ENCODE measurements at regions not wholly inside any gene's neighbourhood (a gene's known extent, or its start where the extent isn't known, plus 50 kb on each side); places are given as distances from the start of the nearest gene placed in this dataset.
"Not testable (repeated sequence)": the region's sequence is repeated elsewhere in the genome, so short reads cannot be mapped to it uniquely, and the experiment has no call there.

DNA sequence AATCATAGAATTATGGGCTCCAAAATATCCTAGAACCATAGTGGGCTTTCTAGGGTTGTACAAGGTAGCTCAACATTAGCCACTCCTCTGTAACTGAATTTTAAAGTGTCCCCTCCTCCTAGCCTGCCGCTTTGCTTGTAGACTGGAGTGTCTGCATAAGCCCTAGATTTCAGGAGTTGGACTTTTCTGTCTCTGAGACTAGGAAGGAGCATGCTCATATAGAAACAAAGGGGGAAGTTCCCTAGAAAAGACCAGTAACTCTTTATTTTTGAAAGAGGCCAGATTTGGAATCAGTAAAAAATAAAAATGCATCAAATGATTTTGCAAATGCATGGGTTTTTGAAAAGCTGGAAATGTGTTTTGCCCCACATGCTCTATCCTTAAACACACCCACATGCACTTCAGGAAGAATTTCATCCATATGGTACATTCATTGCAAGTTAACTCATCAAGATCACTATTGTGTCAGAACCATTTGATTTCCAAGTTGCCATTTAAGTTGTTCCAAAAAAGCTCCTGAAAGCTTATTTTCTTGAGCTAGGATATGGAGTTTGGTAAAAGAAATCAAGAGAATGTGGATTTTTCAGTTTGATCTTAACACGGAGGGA, 121.0 kb upstream of the NR3C1 start:
- no peak for TF ChIP-seq CTCF (IDR thresholded peaks at IDR 0.05; ENCODE audit: insufficient read depth, low read length, poor library complexity, severe bottlenecking)
- H3K27me3 ChIP-seq (replicated peaks; ENCODE audit: control insufficient read depth, insufficient read depth, low read length) = no peaks in the 10 kb centered on the region
- DNase-seq (ENCODE audit: extremely low read depth, insufficient read length) = no peak
- H3K36me3 ChIP-seq (ENCODE audit: control insufficient read depth, insufficient read depth, low read length) = no peaks in the 10 kb centered on the region
- H3K4me3 ChIP-seq (replicated peaks; ENCODE audit: low read depth, low read length) = no peak overlapping the region

DNA sequence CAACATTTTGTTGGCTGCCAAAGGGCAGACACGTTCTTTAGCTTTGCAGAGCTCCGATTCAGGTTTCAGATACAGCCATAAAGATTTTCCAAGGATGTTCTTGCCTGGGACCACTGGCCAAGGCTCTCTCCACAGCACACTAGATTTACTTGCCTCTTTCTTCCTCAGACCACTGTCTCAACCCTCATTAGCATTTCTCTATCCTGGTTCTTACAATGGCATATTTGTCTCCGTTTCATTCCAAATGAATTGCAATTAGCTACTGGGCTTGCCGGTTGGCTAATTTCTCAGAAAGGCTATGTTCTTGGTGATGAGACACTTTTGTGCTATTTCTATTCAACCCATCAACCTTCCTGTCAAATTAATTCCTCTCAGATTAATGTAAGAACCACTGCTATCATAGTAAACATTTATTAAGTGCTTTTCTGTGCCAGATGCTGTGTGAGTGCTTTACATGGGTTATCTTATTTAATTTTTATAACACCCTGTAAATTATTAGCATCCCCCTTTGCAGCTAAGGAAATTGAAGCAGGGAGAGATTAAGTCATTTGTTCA, 118.4 kb upstream of the NR3C1 start:
- TF ChIP-seq CTCF (IDR thresholded peaks at IDR 0.05; ENCODE audit: insufficient read depth, low read length, poor library complexity, severe bottlenecking) = no peak
- DNase-seq (ENCODE audit: extremely low read depth, insufficient read length) = no peak

DNA sequence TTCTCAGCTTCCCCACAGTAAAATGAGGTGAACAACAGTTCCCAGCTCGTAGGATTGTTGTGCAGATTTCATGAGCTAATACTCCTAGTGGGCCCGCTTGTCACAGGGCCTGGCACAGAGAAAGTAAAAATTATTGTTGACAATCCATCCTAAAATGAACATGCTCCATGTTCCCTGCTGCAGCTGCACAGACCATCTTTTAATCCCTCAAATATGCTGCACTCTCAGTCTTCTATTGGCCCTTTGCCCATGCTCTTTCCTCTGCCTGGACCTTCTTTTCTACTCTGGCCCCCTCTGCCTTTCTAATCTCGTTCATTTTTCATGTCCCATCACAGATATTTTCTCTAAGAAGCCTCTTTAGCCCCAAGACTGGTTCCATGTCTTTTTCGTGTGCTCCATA, 117.7 kb upstream of the NR3C1 start:
- no peaks in the 10 kb centered on the region for H3K36me3 ChIP-seq (ENCODE audit: control insufficient read depth, insufficient read depth, low read length)
- H3K27me3 ChIP-seq (replicated peaks; ENCODE audit: control insufficient read depth, insufficient read depth, low read length) = no peaks in the 10 kb centered on the region
- no peak for TF ChIP-seq CTCF (IDR thresholded peaks at IDR 0.05; ENCODE audit: insufficient read depth, low read length, poor library complexity, severe bottlenecking)
- no peak overlapping the region for H3K4me3 ChIP-seq (replicated peaks; ENCODE audit: low read depth, low read length)
- DNase-seq (ENCODE audit: extremely low read depth, insufficient read length) = no peak

More for the DNA sequence above, 118.4 kb upstream of the NR3C1 start:
- H3K27me3 ChIP-seq (replicated peaks; ENCODE audit: control insufficient read depth, insufficient read depth, low read length) = no peaks in the 10 kb centered on the region
- H3K4me3 ChIP-seq (replicated peaks; ENCODE audit: low read depth, low read length) = no peak overlapping the region
- H3K36me3 ChIP-seq (ENCODE audit: control insufficient read depth, insufficient read depth, low read length) = no peaks in the 10 kb centered on the region

DNA sequence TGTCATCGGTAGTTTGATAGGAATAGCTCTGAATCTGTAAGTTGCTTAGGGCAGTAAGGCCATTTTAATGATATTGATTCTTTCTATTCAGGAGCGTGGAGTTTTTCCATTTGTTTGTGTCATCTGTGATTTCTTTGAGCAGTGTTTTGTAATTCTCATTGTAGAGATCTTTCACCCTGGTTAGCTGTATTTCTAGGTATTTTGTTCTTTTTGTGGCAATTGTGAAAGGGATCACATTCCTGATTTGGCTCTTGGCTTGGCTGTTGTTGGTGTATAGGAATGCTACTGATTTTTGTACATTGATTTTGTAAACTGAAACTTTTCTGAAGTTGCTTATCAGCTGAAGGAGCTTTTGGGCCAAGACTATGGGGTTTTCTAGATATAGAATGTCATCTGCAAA, 115.7 kb upstream of the NR3C1 start:
- not testable (repeated sequence) for H3K27me3 ChIP-seq (replicated peaks; ENCODE audit: control insufficient read depth, insufficient read depth, low read length); H3K4me3 ChIP-seq (replicated peaks; ENCODE audit: low read depth, low read length); H3K36me3 ChIP-seq (ENCODE audit: control insufficient read depth, insufficient read depth, low read length); DNase-seq (ENCODE audit: extremely low read depth, insufficient read length)

DNA sequence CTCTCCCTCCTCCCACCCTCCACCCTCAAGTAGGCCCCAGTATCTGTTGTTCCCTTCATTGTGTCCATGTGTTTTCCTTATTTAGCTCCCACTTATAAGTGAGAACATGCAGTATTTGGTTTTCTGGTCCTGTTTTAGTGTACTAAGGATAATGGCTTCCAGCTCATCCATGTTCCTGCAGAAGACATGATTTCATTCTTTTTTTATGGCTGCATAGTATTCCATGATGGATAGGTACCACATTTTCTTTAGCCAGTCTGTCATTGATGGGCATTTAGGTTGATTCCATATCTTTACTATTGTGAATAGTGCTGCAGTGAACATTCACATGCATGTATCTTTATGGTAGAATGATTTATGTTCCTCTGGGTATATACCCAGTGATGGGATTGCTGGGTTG, 114.3 kb upstream of the NR3C1 start:
- not testable (repeated sequence) for H3K36me3 ChIP-seq (ENCODE audit: control insufficient read depth, insufficient read depth, low read length); DNase-seq (ENCODE audit: extremely low read depth, insufficient read length); H3K27me3 ChIP-seq (replicated peaks; ENCODE audit: control insufficient read depth, insufficient read depth, low read length); H3K4me3 ChIP-seq (replicated peaks; ENCODE audit: low read depth, low read length)

- peak; percentile 18 for DNase-seq (ENCODE audit: extremely low read depth, insufficient read length)
- no peak for TF ChIP-seq CTCF (IDR thresholded peaks at IDR 0.05; ENCODE audit: insufficient read depth, low read length, poor library complexity, severe bottlenecking)
- Histone ChIP-seq H3K36me3 (ENCODE audit: control insufficient read depth, insufficient read depth, low read length) (no peaks in the 10 kb centered on the region), H3K4me3 (replicated peaks; ENCODE audit: low read depth, low read length) (no peak overlapping the region), H3K27me3 (replicated peaks; ENCODE audit: control insufficient read depth, insufficient read depth, low read length) (no peaks in the 10 kb centered on the region)
These were observed 112.8 kb upstream of the NR3C1 start for GRCh38 chr5:143516249-143516648.

GRCh38 chr5:143515829-143516228, 112.3 kb upstream of the NR3C1 start:
- DNase-seq (ENCODE audit: extremely low read depth, insufficient read length) = no peak
- no peaks in the 10 kb centered on the region for H3K27me3 ChIP-seq (replicated peaks; ENCODE audit: control insufficient read depth, insufficient read depth, low read length)
- no peak for TF ChIP-seq CTCF (IDR thresholded peaks at IDR 0.05; ENCODE audit: insufficient read depth, low read length, poor library complexity, severe bottlenecking)
- no peaks in the 10 kb centered on the region for H3K36me3 ChIP-seq (ENCODE audit: control insufficient read depth, insufficient read depth, low read length)
- no peak overlapping the region for H3K4me3 ChIP-seq (replicated peaks; ENCODE audit: low read depth, low read length)
